Gastrocnemius medialis (tissue), 4 donors: ENCODE measurements at regions not wholly inside any gene's neighbourhood (a gene's known extent, or its start where the extent isn't known, plus 50 kb on each side); places are given as distances from the start of the nearest gene placed in this dataset.

ENCODE experiments used
- ATAC-seq, 2 donors: fragments of 150-250 bp; one replicate each; pipeline ENCODE4 v1.9.1; 2016
- DNase-seq, 2 donors: peaks; one replicate each; pipeline ENCODE4 v3.0.0-alpha.2; 2019
- H3K27ac ChIP-seq, 4 donors: fragments of 200-600 bp; sonication (generic); 1 replicate in 1 of 4; 2 replicates in 3 of 4; pipeline ENCODE4 v1.5.1; 2016 to 2018; ENCODE audit warnings: mild to moderate bottlenecking in 2 of 4, moderate library complexity in 1 of 4
- H3K27me3 ChIP-seq, 3 donors: fragments of 200-600 bp; sonication (generic) in 2 of 3; 1 replicate in 1 of 3; 2 replicates in 2 of 3; pipeline versions ENCODE4 v1.5.1 to v1.6.0; 2016 to 2019; ENCODE audit warnings: mild to moderate bottlenecking in 1 of 3, moderate library complexity in 1 of 3
- H3K36me3 ChIP-seq, 2 donors: fragments of 200-600 bp; sonication (generic) in 1 of 2; one replicate each; pipeline ENCODE4 v1.5.1; 2017 to 2018
- H3K4me1 ChIP-seq, 2 donors: fragments of 200-600 bp; sonication (generic) in 1 of 2; one replicate each; pipeline ENCODE4 v1.5.1; 2016 to 2017; ENCODE audit warnings: mild to moderate bottlenecking in 2 of 2
- H3K4me3 ChIP-seq, 4 donors: fragments of 200-600 bp; sonication (generic) in 3 of 4; 1 replicate in 1 of 4; 2 replicates in 3 of 4; pipeline ENCODE4 v1.5.1; 2016 to 2019; ENCODE audit warnings: mild to moderate bottlenecking in 2 of 4
- H3K9me3 ChIP-seq, 3 donors: fragments of 200-600 bp; sonication (generic) in 2 of 3; 1 replicate in 1 of 3; 2 replicates in 2 of 3; pipeline ENCODE4 v1.5.1; 2016 to 2019
- CTCF ChIP-seq, 5 experiments: fragments of 450-650 bp in 3 of 5; fragments of 200-600 bp in 2 of 5; sonication (generic) in 2 of 5; IDR thresholded peaks in 4 of 5; conservative IDR thresholded peaks in 1 of 5; 1 replicate in 4 of 5; 2 replicates in 1 of 5; pipeline ENCODE4 v1.5.1; 2016 to 2019; ENCODE audit warnings: antibody characterized with exemption in 5 of 5, mild to moderate bottlenecking in 3 of 5, moderate library complexity in 3 of 5
- POLR2A ChIP-seq, 2 donors: fragments of 450-650 bp; IDR thresholded peaks; one replicate each; pipeline ENCODE4 v1.6.1; 2017; ENCODE audit warnings: antibody characterized with exemption in 2 of 2, mild to moderate bottlenecking in 2 of 2, moderate library complexity in 2 of 2
- in situ Hi-C, 4 donors: fragments of 200-750 bp; cut with MboI; loops; one replicate each; pipeline versions ENCODE4 v1.15.0 to v1.8.0; 2017; ENCODE audit warnings: low sequenced_read_pairs in 4 of 4
- intact Hi-C: fragments of 100-400 bp; cut with DNase I; formaldehyde crosslinking; loops from one replicate; pipeline ENCODE4 v1.15.1; 2023; ENCODE audit warnings: low total_unique reads

- no peaks in the 10 kb centered on the region for H3K36me3 ChIP-seq
- no peak for TF ChIP-seq CTCF (IDR thresholded peaks at IDR 0.05 in 4 of 5, conservative IDR thresholded peaks at IDR 0.05 in 1 of 5)
- TF ChIP-seq POLR2A (IDR thresholded peaks at IDR 0.05): no peak
- no peak overlapping the region for H3K4me3 ChIP-seq
- DNase-seq: no peak
- no peaks in the 10 kb centered on the region for H3K9me3 ChIP-seq
- intact Hi-C loops (no loop called here), in situ Hi-C loops (no loop called here)
- ATAC-seq: no peak
- no peak overlapping the region for H3K27ac ChIP-seq
- no peaks in the 10 kb centered on the region for H3K27me3 ChIP-seq
- H3K4me1 ChIP-seq: peaks cover 11 to 21% of the 10 kb centered on the region in 2 donors
Measured at GRCh38 chr6:170122651-170123050, 168.2 kb downstream of the DLL1 start.

- no peak for ATAC-seq
- H3K36me3 ChIP-seq: no peaks in the 10 kb centered on the region
- in situ Hi-C loops (no loop called here), intact Hi-C loops (no loop called here)
- no peaks in the 10 kb centered on the region for H3K9me3 ChIP-seq
- H3K27ac ChIP-seq: no peak overlapping the region
- no peaks in the 10 kb centered on the region for H3K4me1 ChIP-seq
- TF ChIP-seq POLR2A (IDR thresholded peaks at IDR 0.05) (no peak), CTCF (IDR thresholded peaks at IDR 0.05 in 4 of 5, conservative IDR thresholded peaks at IDR 0.05 in 1 of 5) (no peak)
- DNase-seq: no peak
- H3K4me3 ChIP-seq: no peak overlapping the region
- no peaks in the 10 kb centered on the region for H3K27me3 ChIP-seq
Measured at GRCh38 chr6:170117111-170117972, 173.5 kb downstream of the DLL1 start.

DNA sequence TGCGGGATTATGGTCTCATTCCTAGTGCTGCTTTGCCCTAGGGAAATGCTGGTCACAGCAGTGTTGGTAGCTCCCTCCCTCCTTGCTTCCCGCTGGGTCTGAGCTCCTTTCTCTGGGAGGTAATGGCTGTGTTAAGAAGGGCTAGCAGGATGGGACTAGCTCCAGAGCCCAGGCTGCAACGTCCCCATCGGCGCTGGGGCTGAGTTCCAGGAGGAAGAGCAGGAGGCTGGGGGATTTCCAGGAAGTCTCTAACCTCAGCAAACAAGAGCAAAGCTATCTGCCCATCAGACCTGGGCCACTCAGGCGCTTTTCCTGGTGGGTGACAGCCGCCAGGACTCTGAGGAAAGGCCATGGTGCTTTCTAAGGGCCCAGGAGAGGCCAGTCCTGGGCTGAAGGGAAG lies 174.2 kb downstream of the DLL1 start:
- H3K27ac ChIP-seq: no peak overlapping the region

DNA sequence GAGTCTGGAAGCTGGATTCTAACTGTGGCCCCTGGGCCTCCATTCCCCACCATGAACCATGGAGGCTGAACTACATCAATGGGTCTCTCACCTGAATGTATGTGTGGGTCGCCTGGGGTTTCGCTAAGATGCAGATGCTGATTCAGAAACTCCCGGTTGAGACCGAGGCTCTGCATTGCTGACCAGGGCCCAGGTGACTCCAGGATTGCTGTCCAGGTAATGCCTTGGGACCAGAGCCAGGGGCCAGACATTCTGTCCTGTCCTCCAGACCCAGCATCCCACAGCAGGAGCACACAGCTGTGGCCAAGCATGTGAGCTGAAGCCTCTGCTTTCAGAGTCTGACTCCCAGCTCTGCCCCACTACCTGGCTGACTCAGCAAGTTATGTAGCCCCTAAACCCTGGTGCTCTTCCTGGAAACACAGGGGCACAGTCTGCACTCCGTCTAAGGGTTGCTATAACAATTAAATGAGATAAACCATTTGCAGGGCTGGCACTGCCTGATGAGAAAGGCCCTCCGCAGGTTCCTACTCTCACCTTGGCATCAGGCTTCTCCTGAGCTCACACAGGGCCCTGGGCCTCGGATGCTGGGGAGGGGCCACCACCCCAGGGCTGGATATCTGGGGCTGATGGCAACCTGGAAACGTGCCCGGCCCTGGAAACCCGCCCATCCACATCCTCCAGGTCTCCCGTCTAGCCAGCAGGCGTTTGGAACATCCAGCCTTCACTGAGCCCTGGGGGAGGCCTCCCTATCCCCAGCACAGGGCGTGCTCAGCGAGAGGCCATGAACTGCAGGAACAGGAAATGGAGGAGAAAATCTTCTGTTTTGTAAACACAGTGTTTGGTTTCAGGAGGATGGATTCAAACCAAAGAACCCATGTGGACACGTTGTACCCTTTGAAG lies 175.7 kb downstream of the DLL1 start:
- in situ Hi-C loops (no loop called here), intact Hi-C loops (no loop called here)
- no peak for TF ChIP-seq CTCF (IDR thresholded peaks at IDR 0.05 in 4 of 5, conservative IDR thresholded peaks at IDR 0.05 in 1 of 5)
- TF ChIP-seq POLR2A (IDR thresholded peaks at IDR 0.05): no peak
- peak in 1 of 2 donors; percentile 9 for DNase-seq
- H3K4me3 ChIP-seq: no peak overlapping the region
- no peaks in the 10 kb centered on the region for H3K4me1 ChIP-seq
- ATAC-seq: peak in 1 of 2 donors; percentile 39
- H3K27ac ChIP-seq: no peak overlapping the region
- no peaks in the 10 kb centered on the region for H3K9me3 ChIP-seq
- H3K36me3 ChIP-seq: no peaks in the 10 kb centered on the region
- H3K27me3 ChIP-seq: no peaks in the 10 kb centered on the region

More for the DNA sequence above, 174.2 kb downstream of the DLL1 start:
- no peaks in the 10 kb centered on the region for H3K9me3 ChIP-seq
- intact Hi-C loops: no loop called here
- H3K4me3 ChIP-seq: no peak overlapping the region
- H3K27me3 ChIP-seq: no peaks in the 10 kb centered on the region
- TF ChIP-seq POLR2A (IDR thresholded peaks at IDR 0.05) (no peak), CTCF (IDR thresholded peaks at IDR 0.05 in 4 of 5, conservative IDR thresholded peaks at IDR 0.05 in 1 of 5) (no peak)
- ATAC-seq (no peak), DNase-seq (no peak)
- in situ Hi-C loops: no loop called here
- H3K36me3 ChIP-seq: no peaks in the 10 kb centered on the region
- H3K4me1 ChIP-seq: no peaks in the 10 kb centered on the region
